ENCODE measurements at regions not wholly inside any gene's neighbourhood (a gene's known extent, or its start where the extent isn't known, plus 50 kb on each side); places are given as distances from the start of the nearest gene placed in this dataset.
"Not testable (repeated sequence)": the region's sequence is repeated elsewhere in the genome, so short reads cannot be mapped to it uniquely, and the experiment has no call there.

GRCh38 chr6:122184401-122184827 is 215.0 kb upstream of the HSF2 start:
- H3K36me3 Mint-ChIP-seq (ENCODE audit: insufficient read depth in 1 of 3, low read depth in 3 of 3): no peaks in the 10 kb centered on the region
- Histone ChIP-seq H2AK5ac (ENCODE audit: insufficient read length, low read length) (no peak overlapping the region), H3K9me3 (ENCODE audit: control insufficient read depth, low read depth, low read length) (no peaks in the 10 kb centered on the region), H4K5ac (ENCODE audit: insufficient read length, low read depth, low read length) (no peak overlapping the region), H2AFZ (ENCODE audit: low read length) (no peak overlapping the region), H3K23me2 (ENCODE audit: insufficient read length, low read depth, low read length, poor library complexity, severe bottlenecking) (no peaks in the 10 kb centered on the region), H3K23ac (ENCODE audit: insufficient read length, low read depth, low read length) (no peak overlapping the region), H4K20me1 (ENCODE audit: control insufficient read depth, insufficient read depth, insufficient read length) (no peaks in the 10 kb centered on the region), H2BK15ac (ENCODE audit: low read depth, low read length) (no peak overlapping the region), H3K56ac (ENCODE audit: insufficient read length, low read depth, low read length) (no peak overlapping the region), H4K91ac (ENCODE audit: insufficient read length, low read depth, low read length) (no peak overlapping the region), H3K14ac (ENCODE audit: insufficient read depth, low read length) (no peak overlapping the region), H3K18ac (ENCODE audit: insufficient read length, low read depth, low read length) (no peak overlapping the region), H3K4me1 (ENCODE audit: insufficient read depth, low read length) (no peaks in the 10 kb centered on the region), H3K4me2 (ENCODE audit: insufficient read depth, insufficient read length, low read length) (no peak overlapping the region), H3K27me3 (ENCODE audit: insufficient read depth, low read length) (no peaks in the 10 kb centered on the region), H2BK120ac (ENCODE audit: low read depth, low read length, poor library complexity, severe bottlenecking) (no peak overlapping the region), H3K4ac (ENCODE audit: low read depth, low read length) (no peak overlapping the region), H4K8ac (replicated peaks; ENCODE audit: insufficient read length, low read depth, low read length) (no peak overlapping the region), H3K27ac (ENCODE audit: insufficient read length, low read depth, low read length) (no peak overlapping the region), H3K79me1 (ENCODE audit: insufficient read depth, low read depth, low read length, poor library complexity, severe bottlenecking) (no peaks in the 10 kb centered on the region), H3K79me2 (ENCODE audit: insufficient read depth, low read length) (no peaks in the 10 kb centered on the region), H3K9ac (ENCODE audit: extremely low read depth, insufficient read length, low read length) (no peak overlapping the region), H2BK12ac (ENCODE audit: insufficient read length, low read depth, low read length) (no peak overlapping the region), H2BK5ac (ENCODE audit: insufficient read length, low read length) (no peak overlapping the region), H2BK20ac (ENCODE audit: low read depth, low read length, poor library complexity, severe bottlenecking) (no peak overlapping the region), H3T11ph (ENCODE audit: low read length) (no peak overlapping the region)
- H3K27me3 Mint-ChIP-seq (ENCODE audit: low read depth): no peaks in the 10 kb centered on the region
- H3K4me3 Mint-ChIP-seq: no peak overlapping the region
- H3K4me1 Mint-ChIP-seq: peaks cover 10 to 16% of the 10 kb centered on the region in 2 experiments
- no peak for DNase-seq
- no peak overlapping the region for H3K27ac Mint-ChIP-seq
- peak; percentile 45; the same call in 2 of the 3 replicates for TF ChIP-seq CTCF (conservative IDR thresholded peaks at IDR 0.05)
- WGBS (ENCODE audit: extremely low coverage, insufficient read length, low lambda C conversion rate): no CpG with 5 or more reads among the region's 4 CpGs
- no peaks in the 10 kb centered on the region for H3K9me3 Mint-ChIP-seq

- not testable (repeated sequence) for DNase-seq; H2BK120ac ChIP-seq (ENCODE audit: low read depth, low read length, poor library complexity, severe bottlenecking); H2BK20ac ChIP-seq (ENCODE audit: low read depth, low read length, poor library complexity, severe bottlenecking); H3K79me2 ChIP-seq (ENCODE audit: insufficient read depth, low read length); H3K4me1 ChIP-seq (ENCODE audit: insufficient read depth, low read length); H3K27ac ChIP-seq (ENCODE audit: insufficient read length, low read depth, low read length); H3K18ac ChIP-seq (ENCODE audit: insufficient read length, low read depth, low read length); H3K56ac ChIP-seq (ENCODE audit: insufficient read length, low read depth, low read length); H3K27me3 ChIP-seq (ENCODE audit: insufficient read depth, low read length); H3K27ac Mint-ChIP-seq; H2BK12ac ChIP-seq (ENCODE audit: insufficient read length, low read depth, low read length); H4K20me1 ChIP-seq (ENCODE audit: control insufficient read depth, insufficient read depth, insufficient read length); H4K8ac ChIP-seq (replicated peaks; ENCODE audit: insufficient read length, low read depth, low read length); H2BK5ac ChIP-seq (ENCODE audit: insufficient read length, low read length); H3K4ac ChIP-seq (ENCODE audit: low read depth, low read length); H4K5ac ChIP-seq (ENCODE audit: insufficient read length, low read depth, low read length); H3K4me3 Mint-ChIP-seq; H3K9ac ChIP-seq (ENCODE audit: extremely low read depth, insufficient read length, low read length); H2BK15ac ChIP-seq (ENCODE audit: low read depth, low read length); H3K9me3 Mint-ChIP-seq; H3K14ac ChIP-seq (ENCODE audit: insufficient read depth, low read length); H3K36me3 Mint-ChIP-seq (ENCODE audit: insufficient read depth in 1 of 3, low read depth in 3 of 3); H3K23me2 ChIP-seq (ENCODE audit: insufficient read length, low read depth, low read length, poor library complexity, severe bottlenecking); H3K27me3 Mint-ChIP-seq (ENCODE audit: low read depth); H3K4me2 ChIP-seq (ENCODE audit: insufficient read depth, insufficient read length, low read length); H4K91ac ChIP-seq (ENCODE audit: insufficient read length, low read depth, low read length); H3K9me3 ChIP-seq (ENCODE audit: control insufficient read depth, low read depth, low read length); H3K23ac ChIP-seq (ENCODE audit: insufficient read length, low read depth, low read length); H2AK5ac ChIP-seq (ENCODE audit: insufficient read length, low read length); H3K79me1 ChIP-seq (ENCODE audit: insufficient read depth, low read depth, low read length, poor library complexity, severe bottlenecking); H2AFZ ChIP-seq (ENCODE audit: low read length); H3T11ph ChIP-seq (ENCODE audit: low read length)
- no CpG with 5 or more reads among the region's 19 CpGs for whole genome bisulfite sequencing (ENCODE audit: extremely low coverage, insufficient read length, low lambda C conversion rate)
- H3K4me1 Mint-ChIP-seq: peaks cover 10 to 16% of the 10 kb centered on the region in 2 experiments
These were observed 214.0 kb upstream of the HSF2 start for GRCh38 chr6:122185458-122185857.

All from H9 (cell line).